HepG2 (cell line): ENCODE measurements at regions not wholly inside any gene's neighbourhood (a gene's known extent, or its start where the extent isn't known, plus 50 kb on each side); places are given as distances from the start of the nearest gene placed in this dataset.

Experiments used
- ATAC-seq: fragments of 200-7000 bp; cut with Tn5 transposase; 3 replicates; pipeline ENCODE4 v1.9.1; 2020; ENCODE audit warnings: mild to moderate bottlenecking, moderate library complexity
- BruUV-seq: library from RNA; stranded (reverse); fragments of 400-500 nt; replicated peaks from 2 replicates; lab custom pipeline; 2021; lab: Mats Ljungman, UMichigan
- CTCF ChIA-PET: fragments of 300-600 bp; formaldehyde crosslinking; extraction: SDS; loops from one replicate; lab custom pipeline; 2021; ENCODE audit warnings: low total read pairs, inconsistent platforms, low intra/inter-chr PET ratio; lab: Yijun Ruan, JAX
- POLR2A ChIA-PET: fragments of 350-600 bp; sonication (Branson Sonifier 250); formaldehyde crosslinking; loops from one replicate; lab custom pipeline; 2020; ENCODE audit warnings: antibody characterized with exemption, inconsistent platforms; lab: Yijun Ruan, JAX
- DNase-seq: peaks from one replicate; pipeline ENCODE4 v3.0.0-alpha.2; 2015; ENCODE audit warnings: low spot score
- FAIRE-seq: peaks from 3 replicates; lab custom pipeline; 2011; peaks lifted over from hg19 to GRCh38; lab: Jason Lieb, UNC
- H2AFZ ChIP-seq: one replicate; pipeline ENCODE4 v1.6.1; 2011; ENCODE audit warnings: low read length, inconsistent platforms
- H3K27ac ChIP-seq: fragments of 300-600 bp; 3 replicates; pipeline ENCODE4 v1.8.0; 2011; ENCODE audit warnings: mixed run types, mild to moderate bottlenecking, mixed read lengths, low read length, inconsistent platforms; ENCODE audit not compliant: insufficient read depth; ENCODE audit errors: extremely low read length
- H3K27me3 ChIP-seq, 2 experiments: fragments of 200-600 bp in 1 of 2; 2 replicates in 1 of 2; 3 replicates in 1 of 2; pipeline versions ENCODE4 v1.6.0 to v1.8.0; 2011; ENCODE audit warnings: low read length in 2 of 2, mild to moderate bottlenecking in 2 of 2, moderate library complexity in 2 of 2, inconsistent platforms in 1 of 2; ENCODE audit not compliant: insufficient read depth in 2 of 2, control insufficient read depth in 1 of 2
- H3K36me3 ChIP-seq, 2 experiments: fragments of 200-600 bp in 1 of 2; replicated peaks in 1 of 2; 2 replicates in 1 of 2; 3 replicates in 1 of 2; pipeline versions ENCODE4 v1.5.1 to v1.8.0; 2011; ENCODE audit warnings: low read length in 2 of 2, inconsistent platforms in 1 of 2; ENCODE audit not compliant: insufficient read depth in 2 of 2, control insufficient read depth in 1 of 2
- H3K4me1 ChIP-seq: 2 replicates; pipeline ENCODE4 v1.5.1; 2012; ENCODE audit warnings: low read length, inconsistent platforms; ENCODE audit not compliant: insufficient read depth
- H3K4me2 ChIP-seq: 2 replicates; pipeline ENCODE4 v1.6.0; 2011; ENCODE audit warnings: low read depth, low read length, inconsistent platforms
- H3K4me3 ChIP-seq, 3 experiments: fragments of 200-600 bp in 1 of 3; sonication (generic), shearing (Covaris generic) in 1 of 3; replicated peaks in 1 of 3; 2 replicates each; pipeline ENCODE4 v1.5.1; 2011 to 2016; ENCODE audit warnings: low read length in 3 of 3, inconsistent platforms in 2 of 3, low read depth in 2 of 3, mild to moderate bottlenecking in 2 of 3, control low read depth in 1 of 3, mixed read lengths in 1 of 3; ENCODE audit not compliant: insufficient read depth in 1 of 3
- H3K79me2 ChIP-seq: one replicate; pipeline ENCODE4 v1.6.1; 2011; ENCODE audit warnings: low read length, inconsistent platforms; ENCODE audit not compliant: insufficient read depth
- H3K9ac ChIP-seq: 2 replicates; pipeline ENCODE4 v1.6.0; 2011; ENCODE audit warnings: mild to moderate bottlenecking, low read depth, low read length, inconsistent platforms; ENCODE audit not compliant: insufficient read depth
- H3K9me3 ChIP-seq: 2 replicates; pipeline ENCODE4 v1.5.1; 2012; ENCODE audit warnings: mild to moderate bottlenecking, low read length
- H4K20me1 ChIP-seq: 2 replicates; pipeline ENCODE4 v1.6.0; 2011; ENCODE audit warnings: inconsistent platforms, mild to moderate bottlenecking, low read length, moderate library complexity; ENCODE audit not compliant: insufficient read depth
- CTCF ChIP-seq: sonication (generic); formaldehyde crosslinking; IDR thresholded peaks from 2 replicates; pipeline ENCODE4 v1.5.0; 2020; ENCODE audit warnings: mild to moderate bottlenecking, missing genetic modification reagents, moderate library complexity
- MEF2D ChIP-seq: sonication (generic); formaldehyde crosslinking; IDR thresholded peaks from 2 replicates; pipeline ENCODE4 v1.5.1; 2020; ENCODE audit warnings: mild to moderate bottlenecking, missing genetic modification reagents
- NR2F6 ChIP-seq, 2 experiments: IDR thresholded peaks; 2 replicates each; pipeline ENCODE4 v1.6.1; 2016; ENCODE audit warnings: antibody characterized with exemption in 1 of 2, mild to moderate bottlenecking in 1 of 2
- PREB ChIP-seq: sonication (generic); formaldehyde crosslinking; IDR thresholded peaks from 2 replicates; pipeline ENCODE4 v1.4.0; 2020; ENCODE audit warnings: missing genetic modification reagents
- RARA ChIP-seq: IDR thresholded peaks from 2 replicates; pipeline ENCODE4 v1.6.1; 2016; ENCODE audit warnings: missing genetic modification reagents, missing compliant biosample characterization
- STAT6 ChIP-seq: sonication (generic); formaldehyde crosslinking; IDR thresholded peaks from 2 replicates; pipeline ENCODE4 v1.4.0; 2020; ENCODE audit warnings: missing genetic modification reagents, mild to moderate bottlenecking, borderline replicate concordance
- XRCC5 ChIP-seq: fragments of 200-400 bp; formaldehyde crosslinking; optimal IDR thresholded peaks from 2 replicates; pipeline ENCODE3; 2017; ENCODE audit warnings: mild to moderate bottlenecking, low read length
- ZBTB33 ChIP-seq: sonication (generic); formaldehyde crosslinking; IDR thresholded peaks from 2 replicates; pipeline ENCODE4 v1.4.0; 2020; ENCODE audit warnings: missing genetic modification reagents
- ZNF121 ChIP-seq: sonication (generic); formaldehyde crosslinking; IDR thresholded peaks from 2 replicates; pipeline ENCODE4 v1.5.0; 2020; ENCODE audit warnings: mild to moderate bottlenecking, missing genetic modification reagents
- ZNF205 ChIP-seq: IDR thresholded peaks from 2 replicates; pipeline ENCODE4 v1.6.1; 2018; ENCODE audit warnings: missing biosample characterization, missing genetic modification reagents
- ZNF670 ChIP-seq: sonication (generic); formaldehyde crosslinking; IDR thresholded peaks from 2 replicates; pipeline ENCODE4 v1.8.0; 2022; ENCODE audit warnings: mild to moderate bottlenecking, missing genetic modification reagents, borderline replicate concordance
- WGBS: methylation state at CpG from one replicate; pipeline ENCODE4 v1.1.6; 2017; ENCODE audit warnings: low lambda C conversion rate; 5-methylcytosine and 5-hydroxymethylcytosine counted together
- in situ Hi-C: cut with HindIII; loops from 2 replicates; pipeline ENCODE4 v1.10.0; 2017; ENCODE audit warnings: low pct_unique_long_range_greater_than_20kb; ENCODE audit not compliant: extremely low pct_ligation_motif_present
- intact Hi-C: fragments of 100-400 bp; cut with micrococcal nuclease; formaldehyde crosslinking; loops from one replicate; pipeline ENCODE4 v1.10.0; 2022; ENCODE audit not compliant: unreplicated experiment

GRCh38 chr9:129253803-129254381 is 75.8 kb upstream of the IER5L start:
- H3K79me2 ChIP-seq = no peaks in the 10 kb centered on the region
- no peaks in the 10 kb centered on the region for H4K20me1 ChIP-seq
- BruUV-seq = no TSS peak
- intact Hi-C loops (loop anchor here (10.0 kb wide), 1 partner anchor 91 kb away; no protein-coding TSS in a partner anchor), in situ Hi-C loops (no loop called here)
- no peak overlapping the region for H3K27ac ChIP-seq
- no peak overlapping the region for H2AFZ ChIP-seq
- peaks cover 1 to 42% of the 10 kb centered on the region in 2 experiments; a peak in 4 of 5 replicates for H3K27me3 ChIP-seq
- H3K4me3 ChIP-seq = peak overlapping the region in 1 of 3 experiments; percentile 54; a peak in 1 of 6 replicates
- ATAC-seq (no peak; the same call in 2 of the 3 replicates), DNase-seq (no peak), FAIRE-seq (no peak)
- H3K9ac ChIP-seq = no peak overlapping the region
- CTCF ChIA-PET = no interaction called here
- peak overlapping the region; percentile 72 for H3K4me2 ChIP-seq
- H3K9me3 ChIP-seq = no peaks in the 10 kb centered on the region
- POLR2A ChIA-PET = interaction anchor here (0.9 kb wide), 1 partner anchor 90 kb away, joined by 3 read pairs; no protein-coding TSS in a partner anchor
- H3K36me3 ChIP-seq = no peaks in the 10 kb centered on the region
- WGBS = 41% methylated on average over 19 of the region's 23 CpGs
- peaks cover 28% of the 10 kb centered on the region for H3K4me1 ChIP-seq
- TF ChIP-seq ZNF121 (CRISPR knock-in tag) (no peak), ZNF205 (CRISPR knock-in tag) (no peak), NR2F6 (IDR thresholded peaks at IDR 0.05) (no peak), NR2F6 (CRISPR knock-in tag; IDR thresholded peaks at IDR 0.05) (0 out of 2 replicates have a peak, but pooled peaks have one; percentile 10), CTCF (CRISPR knock-in tag) (0 out of 2 replicates have a peak, but pooled peaks have one; percentile 4), RARA (CRISPR knock-in tag) (0 out of 2 replicates have a peak, but pooled peaks have one; percentile 30), XRCC5 (peak; percentile 23), ZBTB33 (CRISPR knock-in tag) (peak; percentile 77), STAT6 (CRISPR knock-in tag) (no peak), PREB (CRISPR knock-in tag) (no peak), ZNF670 (CRISPR knock-in tag) (no peak), MEF2D (0 out of 2 replicates have a peak, but pooled peaks have one; percentile 25)
